GM12874 (cell line): ENCODE measurements at regions not wholly inside any gene's neighbourhood (a gene's known extent, or its start where the extent isn't known, plus 50 kb on each side); places are given as distances from the start of the nearest gene placed in this dataset.

Experiments used
- TF ChIP-seq, protein P1 (sequence below): IDR thresholded peaks from 2 replicates; pipeline ENCODE4 v1.5.1; 2011; ENCODE audit warnings: low read depth, mild to moderate bottlenecking, control low read depth, low read length, moderate library complexity; ENCODE audit not compliant: insufficient read depth

GRCh38 chr6:121627761-121628160 is 192.3 kb downstream of the GJA1 start:
- TF ChIP-seq, protein P1, sequence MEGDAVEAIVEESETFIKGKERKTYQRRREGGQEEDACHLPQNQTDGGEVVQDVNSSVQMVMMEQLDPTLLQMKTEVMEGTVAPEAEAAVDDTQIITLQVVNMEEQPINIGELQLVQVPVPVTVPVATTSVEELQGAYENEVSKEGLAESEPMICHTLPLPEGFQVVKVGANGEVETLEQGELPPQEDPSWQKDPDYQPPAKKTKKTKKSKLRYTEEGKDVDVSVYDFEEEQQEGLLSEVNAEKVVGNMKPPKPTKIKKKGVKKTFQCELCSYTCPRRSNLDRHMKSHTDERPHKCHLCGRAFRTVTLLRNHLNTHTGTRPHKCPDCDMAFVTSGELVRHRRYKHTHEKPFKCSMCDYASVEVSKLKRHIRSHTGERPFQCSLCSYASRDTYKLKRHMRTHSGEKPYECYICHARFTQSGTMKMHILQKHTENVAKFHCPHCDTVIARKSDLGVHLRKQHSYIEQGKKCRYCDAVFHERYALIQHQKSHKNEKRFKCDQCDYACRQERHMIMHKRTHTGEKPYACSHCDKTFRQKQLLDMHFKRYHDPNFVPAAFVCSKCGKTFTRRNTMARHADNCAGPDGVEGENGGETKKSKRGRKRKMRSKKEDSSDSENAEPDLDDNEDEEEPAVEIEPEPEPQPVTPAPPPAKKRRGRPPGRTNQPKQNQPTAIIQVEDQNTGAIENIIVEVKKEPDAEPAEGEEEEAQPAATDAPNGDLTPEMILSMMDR, result no peak

GRCh38 chr6:121630716-121631115 is 195.3 kb downstream of the GJA1 start:
- TF ChIP-seq, protein P1, result no peak

GRCh38 chr6:121633309-121633708 is 197.9 kb downstream of the GJA1 start:
- TF ChIP-seq, protein P1, result no peak

DNA sequence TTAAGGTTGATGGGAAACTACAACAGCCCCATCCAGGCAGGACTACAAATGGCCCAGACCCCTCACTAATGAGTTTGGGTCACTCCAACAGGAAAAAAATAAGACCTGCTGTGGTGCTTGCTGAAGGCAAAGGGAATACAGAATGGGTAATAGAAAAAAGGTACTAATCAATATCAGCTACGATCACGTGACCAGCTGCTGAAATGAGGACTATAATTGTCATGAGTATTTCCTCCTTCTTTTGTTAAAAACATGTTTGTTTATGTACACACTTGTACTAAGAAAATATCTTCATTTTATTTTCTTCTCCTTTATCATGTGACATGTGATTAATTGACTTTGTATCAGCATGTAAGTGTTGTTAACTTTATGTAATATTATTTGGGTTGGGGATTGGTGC is 199.9 kb downstream of the GJA1 start:
- TF ChIP-seq, protein P1, result no peak

DNA sequence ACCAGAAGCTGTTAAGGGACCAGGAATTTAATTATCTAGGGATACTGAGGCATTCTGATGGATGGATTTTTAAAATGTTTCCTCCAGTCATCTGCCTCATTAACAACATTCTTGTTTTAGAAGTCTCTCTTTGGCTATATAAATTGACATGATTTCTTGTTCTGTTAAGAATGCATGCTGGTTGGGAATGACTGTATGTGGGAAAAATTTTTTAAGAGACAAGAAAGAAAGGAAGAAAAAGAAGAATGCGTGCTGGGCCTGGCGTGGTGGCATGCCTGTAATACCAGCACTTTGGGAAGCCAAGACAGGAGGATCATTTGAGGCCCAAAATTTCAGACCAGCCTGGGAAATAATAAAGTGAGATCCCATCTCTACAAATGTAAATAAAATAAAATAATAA is 203.6 kb downstream of the GJA1 start:
- TF ChIP-seq, protein P1, result no peak

DNA sequence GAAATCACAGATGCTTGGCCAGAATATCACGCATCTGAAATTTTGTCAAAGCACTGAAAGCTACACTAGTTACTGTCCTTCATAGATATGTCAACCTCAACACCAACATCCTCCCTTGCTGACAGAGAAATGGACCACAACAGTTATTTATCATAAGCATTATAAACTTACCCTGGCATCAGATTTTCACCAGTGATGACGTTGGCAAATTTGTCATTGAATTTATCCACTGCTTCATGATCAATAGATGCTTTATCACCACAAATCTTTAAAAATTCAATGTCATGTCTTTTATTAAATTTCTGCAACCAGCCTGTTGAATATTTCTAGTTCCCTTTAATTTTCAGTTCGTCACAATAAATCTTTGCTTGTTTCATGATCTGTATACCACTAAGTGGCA is 205.7 kb downstream of the GJA1 start:
- TF ChIP-seq, protein P1, result no peak

- TF ChIP-seq, protein P1, result no peak
Observed at GRCh38 chr6:121645100-121645745, 209.8 kb downstream of the GJA1 start.
